Astrocyte of the hippocampus (primary cell): ENCODE measurements at regions not wholly inside any gene's neighbourhood (a gene's known extent, or its start where the extent isn't known, plus 50 kb on each side); places are given as distances from the start of the nearest gene placed in this dataset.

ENCODE experiments used
- DNase-seq: peaks from one replicate; pipeline ENCODE4 v3.0.0; 2011; ENCODE audit warnings: low read depth, low spot score

DNA sequence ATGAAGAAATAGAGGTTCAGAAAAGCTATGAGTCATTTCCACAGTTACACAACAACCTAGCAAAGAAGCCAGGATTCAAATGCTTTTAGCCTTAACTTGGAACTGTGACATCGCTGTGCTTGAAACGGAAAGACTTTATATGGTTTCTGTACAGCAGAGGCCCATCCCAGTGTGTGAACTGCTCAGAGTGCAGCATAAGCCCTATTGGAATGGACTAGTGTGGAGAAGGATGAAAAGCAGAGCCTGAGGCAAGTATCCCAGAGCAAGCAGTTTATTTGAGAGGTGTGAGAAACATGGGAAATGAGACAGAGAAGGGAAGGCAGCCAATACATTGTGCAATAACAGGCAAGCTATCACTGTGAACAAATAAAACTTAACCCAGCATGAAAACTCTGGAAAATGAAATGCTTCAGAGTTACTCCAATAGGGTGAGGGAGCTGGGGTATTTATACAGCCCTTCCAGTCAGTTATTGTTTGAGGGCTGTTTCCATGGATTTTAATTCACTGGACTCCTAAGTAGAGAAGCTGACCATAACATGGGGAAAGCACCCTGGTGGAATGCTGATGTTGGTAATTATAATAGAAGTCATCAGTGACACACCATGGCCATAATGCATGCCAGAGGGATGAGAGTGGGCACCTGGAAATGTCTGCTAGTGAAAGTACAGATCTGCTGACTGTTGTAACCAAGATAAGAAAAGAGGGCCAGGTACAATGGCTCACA lies 254.0 kb upstream of the POU3F3 start:
- DNase-seq = peak; percentile 84

DNA sequence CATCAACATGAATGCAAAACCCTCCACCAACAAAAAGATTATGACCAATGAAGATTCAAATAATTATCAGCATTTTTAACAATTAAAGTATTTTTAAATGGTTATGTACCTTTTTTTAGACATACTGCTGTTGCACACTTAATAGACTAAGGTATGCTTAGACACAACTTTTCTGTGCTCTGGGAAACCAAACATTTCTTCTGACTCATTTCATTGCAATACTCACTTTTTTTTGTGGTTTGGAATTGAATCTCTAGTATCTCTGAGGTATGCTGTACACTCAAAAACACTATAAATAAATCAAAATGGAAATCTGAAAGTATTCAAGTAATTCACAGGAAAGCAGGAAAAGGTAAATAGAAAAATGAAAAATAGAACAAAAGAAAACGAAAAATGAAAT lies 247.9 kb upstream of the POU3F3 start:
- peak; percentile 64 for DNase-seq

DNA sequence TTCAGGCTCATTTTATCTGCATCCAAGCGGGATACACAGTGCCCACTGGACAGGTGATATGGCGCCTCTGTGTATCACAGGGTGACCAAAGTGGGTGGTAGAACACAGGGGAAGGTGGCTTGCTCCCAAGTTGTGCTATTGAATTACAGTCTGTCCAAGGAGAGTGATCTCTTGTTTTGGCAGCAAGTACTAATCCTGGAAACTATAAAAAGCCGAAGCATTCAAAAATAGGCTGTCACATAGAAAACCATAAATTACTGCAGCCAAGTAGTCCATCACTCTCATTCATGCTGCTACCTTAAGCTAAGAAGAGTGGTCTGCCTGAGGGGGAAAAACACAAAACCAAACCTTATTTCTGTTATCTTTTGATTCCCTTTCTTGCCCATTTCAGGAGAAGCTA lies 237.1 kb upstream of the POU3F3 start:
- no peak for DNase-seq

DNA sequence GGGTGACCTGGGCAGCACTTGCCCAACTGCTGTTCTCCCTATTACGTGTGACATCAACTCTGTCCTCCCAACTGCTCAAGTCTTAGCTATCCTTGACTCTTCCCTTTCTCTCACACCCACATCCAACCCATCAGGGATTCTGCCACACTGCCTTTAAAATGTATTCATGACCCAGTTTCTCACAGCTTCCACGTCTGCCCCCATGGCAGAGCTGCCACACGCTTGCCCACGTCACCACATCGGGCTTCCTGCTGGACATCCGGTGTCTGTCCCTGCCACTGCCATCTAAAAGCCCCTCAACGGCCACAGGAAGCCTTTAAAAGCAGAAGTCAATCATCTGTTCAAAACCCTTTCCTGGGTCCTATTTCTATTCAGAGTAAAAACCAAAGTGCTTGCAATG lies 233.1 kb upstream of the POU3F3 start:
- DNase-seq = no peak

DNA sequence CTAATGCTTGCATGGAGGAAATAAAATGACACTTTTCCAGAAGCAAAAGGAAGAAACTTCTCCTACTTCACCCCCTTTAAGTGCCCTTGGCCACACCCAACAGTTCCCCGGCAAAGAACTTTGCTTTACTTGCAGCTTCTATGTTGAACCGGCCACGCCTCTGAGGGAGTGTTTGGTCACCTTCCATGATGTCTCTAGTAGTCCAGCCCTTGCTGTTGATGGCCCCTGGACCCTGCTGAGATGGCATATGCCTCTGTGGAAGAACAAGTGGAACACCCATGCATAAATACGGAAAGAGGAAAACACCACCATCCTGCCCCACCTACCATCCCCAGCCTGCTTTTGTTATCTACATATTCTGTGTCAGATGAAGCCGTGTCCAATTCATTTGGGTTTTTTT lies 218.3 kb upstream of the POU3F3 start:
- no peak for DNase-seq

DNA sequence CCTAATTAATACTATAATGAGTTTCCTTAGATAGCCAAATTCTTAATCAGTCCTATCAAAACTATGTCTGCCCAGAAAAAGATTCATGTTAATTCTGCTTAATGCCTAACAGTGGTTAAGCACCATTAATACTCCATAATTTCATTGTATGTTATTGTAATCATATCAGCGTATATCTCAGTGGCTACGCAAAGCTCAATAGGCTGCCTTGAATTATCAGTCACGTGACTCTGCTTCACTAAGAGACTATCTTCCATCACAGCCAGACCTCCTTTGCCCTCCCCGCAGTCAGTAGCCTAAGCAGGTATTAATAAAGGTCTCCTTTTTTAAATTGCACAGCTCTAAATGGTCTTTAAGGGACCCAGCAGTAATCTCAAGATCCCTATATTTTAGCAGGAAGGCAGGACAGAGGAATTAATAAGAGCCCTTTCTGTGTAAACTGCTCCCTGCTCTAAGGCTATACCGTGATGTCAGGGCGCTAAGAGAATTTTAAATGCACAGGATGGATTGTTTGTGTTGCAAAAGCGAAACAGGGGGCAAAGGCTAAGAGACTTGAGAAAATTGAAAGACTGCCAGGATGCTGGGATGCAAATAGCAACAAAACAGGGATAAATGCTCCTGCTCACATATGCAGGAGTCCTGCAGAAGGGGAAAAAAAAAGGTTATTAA lies 215.6 kb upstream of the POU3F3 start:
- peak; percentile 7 for DNase-seq

DNA sequence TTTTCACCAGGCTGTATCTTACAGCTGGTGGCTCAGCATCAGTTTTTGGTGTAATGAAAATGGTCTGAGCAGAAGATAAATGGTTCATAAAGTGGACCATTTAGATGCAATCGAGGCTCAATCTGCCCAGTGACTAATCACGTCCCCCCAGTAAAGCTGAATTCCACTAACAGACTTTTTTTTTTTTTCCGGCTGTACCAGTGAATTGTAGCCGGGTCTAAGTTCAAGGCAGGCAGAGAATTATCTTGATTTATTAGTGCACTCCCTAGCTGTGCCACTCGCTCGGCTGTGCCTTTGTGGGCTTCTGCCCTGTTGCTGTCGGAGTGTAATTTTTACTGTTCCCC lies 215.1 kb upstream of the POU3F3 start:
- no peak for DNase-seq

DNA sequence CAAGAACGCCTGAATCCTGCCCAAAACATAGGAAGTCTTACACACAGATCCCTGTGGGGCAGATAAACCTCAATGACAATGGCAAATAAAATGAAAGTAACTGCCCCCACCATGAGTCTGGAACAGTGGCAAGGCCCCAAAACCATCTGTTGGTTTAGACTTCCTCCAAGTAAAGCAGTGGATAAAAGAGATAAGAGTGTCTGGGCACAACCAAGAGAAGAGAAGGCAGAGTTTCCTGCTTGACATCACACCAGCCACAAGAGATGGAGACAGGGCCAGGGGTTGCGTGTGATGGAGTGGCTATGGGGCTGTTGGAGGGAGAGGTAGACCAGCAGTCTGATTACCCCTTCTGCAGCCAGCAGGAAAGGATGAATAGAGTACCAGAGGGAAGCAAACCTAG lies 212.1 kb upstream of the POU3F3 start:
- DNase-seq = no peak

DNA sequence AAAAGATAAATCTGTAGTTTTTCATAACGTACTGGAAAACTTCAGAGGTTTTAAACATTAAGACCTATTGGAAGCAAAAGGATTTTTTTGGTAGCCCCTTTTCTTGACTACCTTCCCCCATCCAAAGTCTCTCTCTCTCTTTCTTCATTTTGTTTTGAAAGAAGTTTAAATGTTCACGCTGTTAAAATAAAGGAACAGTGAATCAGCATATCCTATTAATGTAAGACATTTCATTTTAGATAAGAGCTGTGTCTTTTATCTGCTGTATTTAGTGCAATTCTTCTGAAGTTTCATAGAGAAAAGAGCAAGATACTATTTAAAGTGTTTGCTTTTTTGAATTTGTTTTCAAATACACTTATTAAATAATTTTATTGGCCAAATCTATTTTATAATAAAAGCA lies 205.5 kb upstream of the POU3F3 start:
- DNase-seq = no peak

DNA sequence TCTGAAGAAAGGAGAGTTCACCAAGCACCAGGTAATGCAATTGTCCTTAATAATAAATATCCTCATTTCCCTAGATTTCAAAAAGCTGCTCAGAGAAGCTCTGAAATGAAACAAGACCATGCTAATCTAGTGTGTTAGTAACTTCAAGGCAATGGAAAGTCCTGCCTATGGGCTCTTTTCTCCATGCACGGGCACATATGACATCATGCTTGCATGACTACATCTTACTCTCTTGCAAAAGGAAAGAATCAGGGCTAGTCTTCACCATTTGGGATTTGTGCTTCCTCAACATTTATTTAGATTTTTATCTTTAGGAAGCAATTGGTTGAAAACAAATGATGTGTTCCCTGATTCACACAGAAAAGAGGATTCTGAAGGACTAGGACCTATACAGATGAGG lies 204.0 kb upstream of the POU3F3 start:
- DNase-seq = no peak

DNA sequence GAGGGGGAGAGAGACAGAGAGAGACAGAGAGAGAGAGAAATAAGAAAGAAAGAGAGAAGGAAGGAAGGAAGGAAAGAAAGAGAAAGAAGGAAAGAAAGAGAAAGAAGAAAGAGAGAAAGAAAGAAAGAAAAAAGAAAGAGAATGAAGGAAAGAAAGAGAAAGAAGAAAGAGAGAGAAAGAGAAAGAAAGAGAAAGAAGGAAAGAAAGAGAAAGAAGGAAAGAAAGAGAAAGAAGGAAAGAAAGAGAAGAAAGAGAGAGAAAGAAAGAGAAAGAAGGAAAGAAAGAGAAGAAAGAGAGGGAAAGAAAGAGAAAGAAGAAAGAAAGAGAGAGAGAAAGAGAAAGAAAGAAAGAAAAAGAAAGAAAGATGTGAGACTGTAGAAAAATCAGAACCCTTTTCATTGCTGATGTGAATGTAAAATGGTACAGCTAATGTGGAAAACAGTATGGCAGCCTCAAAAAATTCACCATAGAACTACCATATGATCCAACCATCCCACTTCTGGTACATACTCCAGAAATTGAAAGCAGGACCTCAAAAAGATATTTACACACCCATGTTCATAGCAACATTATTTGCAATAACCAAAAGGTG lies 203.4 kb upstream of the POU3F3 start:
- DNase-seq = no peak

DNA sequence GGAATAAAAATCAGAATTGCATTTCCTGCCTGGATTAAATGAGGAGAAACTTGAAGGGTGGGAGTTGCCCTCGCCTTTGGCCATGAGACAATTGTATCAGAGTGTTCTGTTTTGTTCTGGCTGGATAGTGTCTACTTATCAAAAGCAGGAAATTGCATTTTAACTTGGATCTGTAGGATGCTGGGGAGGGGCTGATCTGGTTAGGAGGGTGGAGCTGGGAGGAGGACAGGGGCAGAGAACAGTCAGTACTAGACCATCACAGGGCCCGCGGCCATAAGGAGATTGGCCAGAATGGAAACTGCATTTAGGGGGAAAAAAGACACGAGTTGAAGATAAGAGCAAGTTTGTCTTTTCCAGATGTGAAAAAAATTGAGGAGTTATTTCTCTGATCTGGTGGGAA lies 199.1 kb upstream of the POU3F3 start:
- no peak for DNase-seq

DNA sequence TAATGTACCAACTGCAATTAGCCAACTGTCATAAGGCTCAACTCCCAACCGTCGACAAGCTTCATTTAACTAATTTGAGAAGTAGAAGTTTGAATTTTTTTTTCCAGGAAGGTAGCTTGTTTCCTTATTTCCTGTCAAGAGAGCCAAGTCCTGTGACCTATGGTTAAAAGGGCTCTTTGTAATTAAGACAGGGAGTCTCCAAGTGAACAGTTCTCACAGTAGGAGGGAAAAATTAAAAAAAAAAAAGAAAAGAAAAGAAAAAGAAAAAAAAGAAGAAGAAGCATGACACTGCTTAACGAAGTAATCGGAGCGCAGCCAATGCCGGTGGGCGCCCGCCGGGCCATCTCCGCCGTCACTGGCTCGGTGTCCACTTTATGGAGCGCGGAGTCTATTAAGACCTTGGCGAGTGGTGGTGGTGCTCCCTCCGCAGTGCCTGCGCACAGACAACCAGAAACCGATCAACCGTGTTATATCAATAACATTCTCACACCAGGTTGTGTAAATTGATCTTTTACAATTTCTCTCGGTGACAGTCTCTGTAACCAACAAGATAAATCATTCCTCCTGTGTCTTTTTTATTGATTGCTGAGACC lies 197.2 kb upstream of the POU3F3 start:
- DNase-seq = peak; percentile 29

DNA sequence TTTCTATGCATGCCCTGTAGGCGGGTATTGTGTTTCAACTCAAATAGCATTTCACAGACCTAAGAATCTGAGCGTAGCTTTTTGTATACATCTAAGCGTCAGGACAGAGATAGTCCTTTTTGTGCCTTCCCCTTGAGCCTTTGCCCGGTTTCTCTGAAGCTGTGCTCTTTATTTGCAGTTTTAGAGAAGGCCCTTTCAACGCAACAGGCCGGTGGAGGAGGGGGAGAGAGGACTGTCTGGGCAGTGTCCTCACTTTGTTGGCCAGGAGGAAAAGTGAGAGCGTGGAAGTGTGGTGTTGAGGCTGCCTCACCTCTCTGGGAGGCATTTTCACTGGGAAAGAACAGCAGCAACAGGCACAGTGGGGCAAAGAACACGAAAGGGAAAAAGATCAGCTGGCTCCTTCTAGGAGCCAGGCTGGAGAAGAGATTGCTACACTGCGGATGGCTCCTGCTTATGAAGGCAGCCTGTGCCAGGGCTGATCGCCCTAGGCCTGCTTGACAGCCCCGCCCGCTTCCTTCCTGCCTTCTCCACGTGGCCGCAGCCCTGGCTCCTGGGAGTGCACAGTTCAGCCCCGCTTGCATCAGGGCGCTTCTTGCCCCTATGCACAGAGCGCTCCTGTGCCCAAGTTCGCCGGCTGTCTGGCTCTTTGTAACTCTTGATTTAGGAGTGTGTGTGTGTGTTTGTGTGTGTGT lies 195.6 kb upstream of the POU3F3 start:
- peak; percentile 44 for DNase-seq

DNA sequence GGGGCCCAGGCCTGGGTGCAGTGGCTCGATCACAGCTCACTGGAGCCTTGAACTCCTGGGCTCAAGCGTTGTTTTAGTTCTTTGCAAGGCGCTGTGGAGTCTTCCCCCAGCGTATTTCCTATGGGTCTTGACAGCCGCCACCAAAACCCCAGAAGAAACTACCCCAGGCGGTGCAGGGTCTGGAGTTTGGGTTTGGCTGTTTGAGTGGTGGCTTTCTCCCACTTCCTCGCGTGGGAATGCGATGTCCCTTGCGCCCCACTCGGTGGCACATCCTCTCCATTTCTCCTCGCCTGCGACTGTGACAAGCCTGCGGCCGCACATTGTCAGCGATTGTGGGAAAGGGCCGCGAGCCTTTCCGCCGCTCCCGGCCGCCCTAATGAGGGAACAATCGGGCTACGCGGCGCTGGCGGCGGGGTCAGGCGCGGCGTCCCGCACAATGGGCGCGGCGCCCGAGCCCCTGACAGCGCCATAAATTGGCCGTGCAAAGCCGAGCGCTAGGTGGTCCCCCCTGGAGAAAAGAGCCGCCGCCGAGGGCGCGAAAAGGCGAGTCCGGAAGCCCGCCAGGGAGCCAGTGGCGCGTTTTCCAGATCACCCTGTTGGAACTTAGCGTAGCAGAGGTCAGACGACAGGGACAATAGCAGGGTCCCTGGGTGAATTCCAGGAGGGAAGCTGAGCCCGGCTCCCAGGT lies 194.9 kb upstream of the POU3F3 start:
- peak; percentile 58 for DNase-seq

DNA sequence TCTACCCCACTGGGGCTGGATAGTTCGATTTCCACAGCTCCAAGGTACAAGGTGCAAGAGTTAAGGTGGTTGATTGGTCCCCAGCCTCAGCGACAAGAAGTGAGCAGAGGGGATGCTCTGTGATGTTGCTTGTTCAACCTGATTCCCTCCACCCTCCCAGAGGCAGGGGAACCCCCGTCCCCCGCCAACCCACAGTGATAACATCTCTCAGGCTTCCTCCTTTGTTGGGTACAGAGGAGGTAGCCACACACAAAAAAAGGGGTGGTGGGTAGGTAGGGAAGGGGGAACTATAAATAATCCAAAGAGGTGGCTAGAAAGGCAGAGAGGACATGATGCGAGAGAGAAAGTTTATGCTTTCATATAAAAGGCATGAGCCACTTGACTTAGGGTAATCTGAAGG lies 192.9 kb upstream of the POU3F3 start:
- no peak for DNase-seq

DNA sequence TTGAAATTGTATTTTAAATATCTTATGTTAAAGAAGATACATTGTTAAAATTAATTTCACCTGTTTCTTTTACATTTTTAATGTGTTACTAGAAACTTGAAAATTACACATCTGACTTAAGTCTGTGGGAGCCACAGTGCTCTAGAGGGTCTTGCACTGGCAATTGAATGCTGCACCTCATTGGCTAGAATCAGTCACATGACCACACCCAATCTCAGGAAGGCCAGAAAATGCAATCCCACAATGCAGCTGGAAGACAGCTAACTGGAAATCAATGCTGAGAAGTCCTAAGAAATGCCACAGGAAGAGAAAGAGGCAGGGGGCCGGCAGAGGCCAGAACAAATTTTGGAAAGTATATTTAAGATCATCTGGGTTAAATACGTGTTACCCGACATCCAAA lies 189.2 kb upstream of the POU3F3 start:
- DNase-seq = no peak

DNA sequence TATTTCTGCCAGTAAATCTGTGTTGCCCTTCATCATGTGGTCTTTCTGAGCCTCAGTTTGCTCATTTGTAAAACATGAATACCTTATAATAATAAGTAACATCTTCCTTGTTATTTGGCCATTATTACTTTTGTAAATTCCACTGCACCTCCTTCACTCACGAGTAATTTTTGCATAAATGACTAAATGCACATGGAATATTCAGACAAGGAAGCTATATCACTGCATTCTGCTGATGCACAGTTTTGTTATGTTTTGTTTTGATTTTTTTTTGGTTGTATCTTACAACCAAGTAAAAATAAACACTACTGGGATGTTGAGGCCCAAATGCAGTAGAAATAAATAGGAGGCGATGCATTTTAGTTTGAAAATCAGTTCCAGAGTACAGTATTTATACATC lies 185.3 kb upstream of the POU3F3 start:
- no peak for DNase-seq

DNA sequence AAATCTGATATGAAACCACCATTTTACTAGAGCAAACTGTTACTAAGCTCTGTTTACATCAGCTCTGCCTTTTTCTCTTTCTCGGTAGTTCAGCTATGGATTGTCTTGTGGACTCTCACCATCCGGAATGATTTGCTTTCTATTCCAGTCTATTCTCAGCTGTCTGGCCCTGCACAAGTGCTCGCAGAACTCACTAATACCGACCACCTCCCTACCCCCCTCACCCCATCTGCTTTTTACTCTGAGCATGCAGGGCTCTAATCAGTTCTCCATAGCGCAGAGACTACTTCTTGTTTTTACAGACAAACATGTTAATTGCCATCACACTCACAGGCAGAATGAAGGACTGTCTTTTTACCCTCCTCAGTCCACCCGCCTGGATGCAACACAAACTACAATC lies 180.7 kb upstream of the POU3F3 start:
- peak; percentile 3 for DNase-seq

DNA sequence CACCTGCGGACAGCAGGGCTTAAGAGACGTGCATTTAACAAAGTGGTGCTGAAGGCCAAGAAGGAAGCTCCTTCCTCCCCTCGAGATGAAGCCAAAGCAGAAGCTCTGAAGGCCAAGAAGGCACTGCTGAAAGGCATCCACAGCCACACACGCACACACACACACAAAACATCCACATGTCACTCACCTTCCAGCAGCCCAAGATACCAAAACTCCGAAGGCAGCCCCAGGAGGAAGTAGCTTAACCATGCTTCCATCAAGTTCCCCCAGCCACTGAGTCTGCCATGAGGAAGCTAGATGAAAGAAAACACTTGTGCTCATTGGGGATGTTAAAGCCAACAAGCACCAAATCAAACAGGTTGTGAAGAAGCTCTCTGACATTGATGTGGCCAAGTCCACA lies 175.7 kb upstream of the POU3F3 start:
- DNase-seq = no peak

DNA sequence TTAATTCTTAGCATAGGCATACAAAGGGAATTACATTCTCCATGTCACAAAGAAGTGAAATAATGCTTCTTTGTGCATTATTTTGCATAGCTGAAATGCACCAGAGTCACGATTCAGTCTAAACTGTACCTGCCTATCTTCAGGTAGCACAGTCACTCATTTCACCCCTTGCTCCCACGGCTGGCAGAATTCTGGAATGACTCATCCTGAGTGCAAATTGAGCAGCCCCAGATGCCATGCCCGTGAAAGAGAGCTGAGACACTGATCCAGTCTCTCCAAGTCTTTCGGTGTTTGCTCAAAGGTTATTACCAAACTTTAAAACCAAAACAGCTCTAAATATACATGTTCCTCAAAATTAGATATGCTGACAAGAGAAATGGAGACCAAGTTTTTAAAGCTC lies 168.3 kb upstream of the POU3F3 start:
- peak; percentile 33 for DNase-seq

DNA sequence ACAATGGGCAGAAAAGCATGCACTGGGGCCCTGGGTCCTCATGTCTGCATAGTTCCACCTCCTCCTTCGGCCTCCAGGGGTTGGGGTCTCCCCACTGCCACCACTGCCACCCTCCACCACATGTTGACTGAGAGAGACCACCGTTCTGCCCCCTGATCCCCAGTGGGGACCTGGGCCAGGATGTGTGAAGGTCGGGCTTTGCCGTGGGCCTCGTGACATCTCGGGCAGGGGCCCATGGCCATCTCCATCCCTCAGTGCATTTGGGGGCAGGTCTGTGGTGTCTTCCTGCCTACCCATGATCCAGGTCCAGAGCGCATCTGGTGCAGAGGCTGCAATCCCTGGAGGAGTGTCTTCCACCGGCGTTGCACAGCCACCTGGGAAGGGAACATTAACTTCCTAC lies 166.8 kb upstream of the POU3F3 start:
- no peak for DNase-seq
